HG02852 (cell line): ENCODE measurements at regions not wholly inside any gene's neighbourhood (a gene's known extent, or its start where the extent isn't known, plus 50 kb on each side); places are given as distances from the start of the nearest gene placed in this dataset.
A peak's percentile ranks its signal among the peaks of the same experiment; 100 is the strongest.

Source experiments
- ATAC-seq: cut with Tn5 transposase; IDR thresholded peaks from one replicate; pipeline ENCODE4 v1.9.1; 2021; ENCODE audit warnings: mild to moderate bottlenecking, moderate library complexity; ENCODE audit not compliant: unreplicated experiment

DNA sequence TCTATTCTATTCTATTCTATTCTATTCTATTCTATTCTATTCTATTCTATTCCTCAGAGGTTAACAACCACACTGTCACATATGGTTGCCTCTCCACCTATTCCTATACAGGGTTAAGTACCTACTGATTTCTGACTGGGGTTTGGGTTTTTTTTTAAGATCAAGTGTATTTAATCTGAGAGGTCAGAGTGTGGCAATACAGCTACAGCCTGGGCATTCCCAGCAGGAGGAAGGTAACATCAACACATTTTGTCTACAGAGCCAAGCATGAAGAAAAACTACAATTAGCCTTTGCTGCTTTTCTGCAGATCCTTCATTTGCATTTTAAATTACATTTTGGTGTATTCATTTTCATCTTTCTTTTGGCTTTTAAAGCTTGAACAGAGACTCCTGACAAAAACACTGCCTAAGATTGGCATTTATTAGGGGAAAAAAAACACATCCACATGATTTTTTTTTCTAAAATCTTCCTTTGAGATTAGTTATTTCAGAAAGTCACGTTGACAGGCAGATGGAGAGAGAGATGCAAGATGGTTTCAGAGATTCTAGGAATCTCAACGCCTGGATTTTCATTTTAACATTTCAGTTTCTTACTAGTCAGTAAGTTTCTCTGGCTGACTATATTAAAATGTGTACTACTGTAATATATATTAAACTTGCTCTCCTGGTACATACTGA is 255.9 kb upstream of the TET2 start:
- ATAC-seq = no peak

DNA sequence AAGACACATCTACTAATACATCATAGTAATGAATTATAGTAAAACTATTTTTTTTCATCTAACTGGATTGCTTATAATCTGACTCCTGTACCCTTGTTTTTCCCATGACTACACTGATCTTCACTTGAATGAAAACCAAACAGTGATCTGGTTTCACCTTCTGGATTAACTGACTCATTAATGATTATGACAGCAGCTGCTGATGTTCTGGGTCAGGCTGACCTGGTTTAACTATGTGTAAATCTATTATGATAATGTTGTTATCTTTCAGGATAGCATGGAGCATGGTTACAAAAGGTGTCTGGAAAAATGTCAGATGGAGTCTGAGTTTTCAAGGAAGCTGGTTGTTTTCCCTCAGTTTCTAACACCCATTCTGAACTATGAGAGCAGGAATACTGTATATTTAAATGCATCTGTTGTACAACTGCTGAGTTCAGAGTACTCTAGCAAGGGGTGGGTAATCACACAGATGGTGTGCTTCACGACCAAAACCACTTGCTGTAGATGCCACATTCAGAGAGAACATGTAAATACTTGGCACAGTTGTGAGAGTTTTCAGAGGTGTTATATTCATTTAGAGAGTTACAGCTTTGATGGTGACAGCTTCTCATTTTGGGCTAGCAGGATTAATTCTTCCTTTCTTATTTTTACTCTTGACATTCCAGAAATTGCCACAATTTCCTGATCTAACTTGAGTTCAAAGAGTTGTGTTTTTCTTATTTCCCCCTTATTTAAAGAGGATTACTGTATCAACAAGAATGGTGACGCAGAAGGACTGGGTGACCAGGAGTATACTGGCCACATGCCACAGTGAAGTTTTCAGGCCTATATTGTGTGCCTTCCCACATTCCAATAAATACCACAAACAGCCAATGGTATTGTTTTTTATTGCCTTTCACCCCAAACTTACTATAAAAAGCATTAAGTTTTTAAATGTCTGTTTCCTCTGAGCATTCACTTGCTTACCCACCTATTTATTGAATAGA is 249.7 kb upstream of the TET2 start:
- no peak for ATAC-seq

DNA sequence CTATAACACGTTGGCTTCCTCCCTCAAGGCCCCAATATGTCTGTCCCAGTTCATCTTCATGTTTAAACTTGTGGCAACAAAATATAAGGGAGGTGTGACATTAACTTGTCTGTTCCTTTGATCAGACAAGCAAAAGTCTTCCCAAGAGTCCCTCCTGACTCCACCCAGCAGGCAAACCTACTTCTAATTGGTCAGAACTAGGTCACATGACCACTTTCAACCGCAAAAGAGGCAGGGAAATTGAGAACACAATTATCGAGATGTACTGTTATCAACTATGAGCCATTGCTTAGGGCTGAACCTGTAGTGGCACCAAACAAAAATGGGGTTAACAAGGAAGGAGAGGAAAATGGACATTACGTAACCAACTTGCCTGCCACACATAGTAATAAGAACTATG is 246.8 kb upstream of the TET2 start:
- ATAC-seq = no peak

DNA sequence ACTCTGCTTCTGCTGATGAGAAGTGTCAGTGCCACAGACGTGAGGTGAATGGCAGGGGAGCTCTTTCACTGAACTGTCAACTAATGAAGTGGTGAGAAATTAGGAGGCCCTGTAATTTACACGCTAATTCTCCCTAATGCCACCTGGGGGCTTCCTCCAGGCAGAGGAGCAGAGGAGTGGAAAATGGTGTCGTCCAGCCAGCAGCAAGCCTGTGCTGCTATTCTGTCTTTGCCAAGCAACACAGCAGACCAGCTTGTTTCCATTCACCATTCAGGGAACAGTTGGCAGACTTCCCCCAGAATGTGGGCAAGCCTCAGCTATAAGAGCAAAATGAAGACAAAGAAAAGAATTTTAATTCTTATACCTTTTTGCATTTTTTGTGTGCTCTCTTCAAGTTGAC is 245.2 kb upstream of the TET2 start:
- no peak for ATAC-seq

DNA sequence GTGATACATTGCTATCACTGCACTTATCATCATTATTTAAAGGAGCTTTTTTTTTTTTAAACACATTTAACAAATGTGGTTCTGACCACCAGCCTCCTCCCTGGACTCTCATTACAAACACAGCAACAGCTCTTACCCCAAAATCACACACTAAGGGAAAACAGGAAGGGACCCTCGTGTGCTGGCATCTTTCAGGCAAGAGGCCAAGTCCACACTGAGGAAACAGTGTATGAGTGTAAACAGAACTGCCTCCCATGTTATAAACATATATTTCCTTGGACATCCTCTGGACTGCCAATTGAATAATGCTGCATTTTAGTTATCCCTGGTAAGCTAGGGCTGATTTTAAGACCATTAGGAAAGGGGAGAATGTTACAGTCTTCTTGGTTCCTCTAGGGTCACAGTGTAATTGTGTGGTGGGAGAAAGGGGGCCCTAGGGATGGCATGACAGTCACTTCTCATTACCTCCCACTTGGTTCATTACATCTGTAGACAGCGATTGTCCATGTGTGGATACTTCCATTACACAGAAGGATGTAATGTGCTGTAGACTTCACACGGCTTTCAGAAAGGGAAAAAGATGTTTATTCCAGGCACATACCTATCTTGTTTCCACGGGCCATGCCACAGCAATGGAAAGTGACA is 244.6 kb upstream of the TET2 start:
- no peak for ATAC-seq

DNA sequence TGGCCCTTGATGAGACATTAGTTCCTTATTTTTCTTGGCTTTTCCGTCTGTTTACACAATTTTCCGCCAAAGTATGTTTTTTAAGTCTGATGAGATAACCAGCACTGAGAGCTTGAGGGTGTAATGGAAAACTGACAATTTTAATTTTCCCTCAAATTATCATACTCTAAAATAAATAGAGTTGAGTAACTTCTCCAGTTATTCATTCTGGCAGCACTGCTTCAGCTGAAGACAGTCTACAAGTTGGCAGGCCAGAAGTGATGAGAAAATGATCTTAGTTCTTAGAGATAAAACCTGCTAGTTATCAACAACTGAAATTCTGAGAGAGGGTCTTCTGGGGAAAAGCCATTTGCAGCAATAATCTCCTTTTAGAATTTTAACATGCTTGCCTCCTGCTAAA is 241.6 kb upstream of the TET2 start:
- no peak for ATAC-seq

DNA sequence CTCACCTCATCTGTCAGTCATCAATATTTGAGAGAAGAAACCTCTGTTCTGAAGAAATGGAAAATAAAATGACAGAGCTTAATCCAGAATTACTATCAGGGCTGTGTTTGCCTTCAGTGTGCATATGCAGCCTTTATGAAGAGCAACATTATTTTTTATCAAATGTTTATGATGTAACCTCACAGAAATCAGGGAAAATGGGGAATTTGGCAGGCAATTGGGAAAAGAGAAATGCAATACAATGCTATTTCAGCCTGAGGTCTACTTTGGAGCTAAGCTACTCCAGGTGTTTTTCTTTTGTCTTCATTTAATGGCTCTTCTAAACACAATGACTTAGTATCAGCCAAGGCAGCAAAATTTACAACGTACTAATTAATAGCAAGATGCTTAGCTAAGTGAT is 241.1 kb upstream of the TET2 start:
- no peak for ATAC-seq

DNA sequence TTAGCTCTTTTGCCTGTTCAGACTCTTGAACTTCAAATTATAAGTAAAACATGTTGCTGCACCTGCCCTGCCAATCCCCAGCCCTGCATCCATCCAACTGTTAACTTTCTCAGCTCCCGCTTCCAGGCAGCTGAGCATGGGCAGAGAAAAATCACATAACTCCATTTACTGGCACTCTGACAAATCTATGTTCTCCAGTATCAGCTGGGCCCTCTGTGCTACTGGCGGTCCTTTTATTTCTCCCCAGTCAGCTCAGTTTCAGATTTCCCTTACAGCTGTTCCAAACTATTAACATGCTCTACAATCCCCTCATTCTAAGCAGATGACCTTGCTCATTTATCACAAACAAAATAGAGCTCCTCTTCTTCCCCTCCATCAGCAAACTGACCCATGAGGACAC is 240.4 kb upstream of the TET2 start:
- no peak for ATAC-seq

DNA sequence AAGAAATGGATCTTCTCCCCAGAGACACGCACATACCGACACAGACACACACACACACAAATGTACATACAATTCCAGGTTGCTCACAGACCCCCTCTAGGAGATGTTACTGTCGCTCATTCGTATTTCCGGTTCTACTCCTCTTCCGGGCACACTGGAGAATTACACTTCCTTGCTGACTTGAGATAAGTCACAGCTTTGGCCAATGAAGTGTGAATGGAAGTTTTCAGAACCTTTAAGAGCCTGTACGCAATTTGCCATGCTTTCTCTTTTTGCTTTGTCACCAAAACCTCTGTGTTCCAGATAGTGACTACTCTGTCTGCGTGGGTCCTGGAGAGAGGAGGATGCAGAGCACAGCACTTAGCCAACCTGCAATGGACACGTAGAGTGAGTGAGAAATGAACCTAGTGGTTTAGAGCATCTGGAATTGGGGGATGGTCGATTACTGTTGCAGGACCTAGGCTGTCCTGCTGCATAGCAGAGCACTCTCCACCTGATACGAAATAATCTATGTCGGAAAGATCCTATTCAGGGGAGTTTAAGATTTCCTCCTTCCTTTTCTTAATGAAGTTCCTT is 239.5 kb upstream of the TET2 start:
- no peak for ATAC-seq

DNA sequence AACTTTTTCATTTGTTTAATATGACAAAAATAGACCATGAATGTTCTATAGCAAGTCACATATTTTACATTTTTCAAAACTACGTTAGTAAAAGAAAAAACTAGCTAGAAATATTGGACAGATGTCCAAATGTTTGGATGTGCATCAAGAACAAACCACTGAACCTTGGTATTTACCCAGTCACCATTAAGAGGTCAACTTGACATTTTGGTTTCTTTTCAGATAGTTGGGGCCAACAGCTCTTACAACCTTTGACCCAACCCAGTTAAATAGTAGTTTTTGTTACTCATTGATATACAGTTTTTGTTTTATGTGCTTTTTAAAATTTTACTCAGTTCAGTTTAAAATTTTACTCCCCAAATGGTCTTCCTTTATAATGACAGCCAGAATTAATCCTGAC is 238.7 kb upstream of the TET2 start:
- no peak for ATAC-seq

DNA sequence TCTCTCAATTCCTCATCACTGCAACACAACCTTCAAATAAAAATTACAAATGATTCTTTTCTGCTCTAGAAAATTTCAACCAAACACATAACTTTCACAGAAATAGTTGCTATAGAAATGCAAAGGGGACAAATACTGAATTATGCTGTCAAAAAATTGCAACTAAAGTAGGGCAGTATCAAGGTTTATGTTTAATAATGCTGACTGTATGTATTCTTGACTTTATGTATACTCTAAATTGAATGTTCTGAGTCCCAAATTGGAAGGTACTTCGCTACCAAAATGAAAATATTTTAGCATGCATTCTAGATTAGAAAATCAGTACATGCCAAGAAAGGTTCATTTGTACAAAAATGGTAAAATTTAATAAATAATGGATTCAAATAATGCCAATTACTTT is 237.3 kb upstream of the TET2 start:
- no peak for ATAC-seq

DNA sequence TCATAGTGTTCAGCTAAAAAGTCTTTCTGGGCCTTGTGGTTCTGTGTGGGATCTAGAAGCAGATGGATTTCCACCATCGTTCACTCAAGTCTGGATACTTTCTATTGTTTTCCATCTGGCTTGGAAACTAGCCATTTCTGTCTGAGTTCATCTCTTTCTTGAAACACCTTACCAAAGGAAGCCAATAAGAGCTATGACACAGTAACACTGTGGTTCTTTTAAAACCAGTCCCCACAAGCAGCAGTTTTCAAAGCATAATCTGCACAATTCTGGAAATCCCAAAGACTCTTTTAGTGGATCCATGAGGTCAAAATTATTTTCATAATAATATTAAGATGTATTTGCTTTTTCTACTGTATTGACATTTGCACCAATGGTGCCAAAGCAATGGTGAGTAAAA is 234.2 kb upstream of the TET2 start:
- ATAC-seq = no peak

DNA sequence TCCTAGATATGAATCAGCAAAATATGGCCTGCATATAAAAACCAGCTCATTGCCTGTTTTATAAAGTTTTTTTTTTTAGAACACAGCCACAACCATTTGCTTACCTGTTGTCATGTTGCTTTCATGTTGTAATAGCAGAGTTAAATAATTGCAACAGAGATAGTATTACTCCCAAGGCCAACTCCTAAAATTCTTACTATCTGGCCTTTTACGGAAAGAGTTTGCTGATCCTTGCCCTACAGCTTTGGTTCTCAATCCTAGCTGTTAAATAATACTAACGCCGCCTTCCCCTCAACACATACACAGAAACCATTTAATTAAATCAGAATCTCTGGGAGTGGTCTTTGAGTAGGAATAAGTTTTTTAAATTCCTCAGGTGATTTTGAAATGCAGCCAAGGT is 231.3 kb upstream of the TET2 start:
- ATAC-seq = no peak

DNA sequence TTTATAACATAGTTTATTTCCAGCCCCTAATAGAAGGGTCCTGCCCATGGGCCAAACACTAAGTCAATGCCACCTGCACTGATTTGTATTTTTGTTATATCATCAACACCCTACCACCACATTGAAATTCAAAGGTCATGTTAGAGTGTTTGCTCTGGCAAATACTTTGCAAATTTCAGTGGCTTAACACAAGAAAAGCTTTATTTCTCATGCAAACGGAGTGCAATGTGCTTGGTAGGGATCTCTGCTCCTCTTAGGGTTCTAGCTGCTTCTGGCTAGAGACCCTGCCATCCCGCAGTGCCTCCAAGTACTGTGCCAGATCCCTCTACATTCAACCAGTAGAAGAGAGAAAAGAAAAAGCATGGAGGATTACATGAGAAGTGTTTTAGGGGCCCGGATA is 230.8 kb upstream of the TET2 start:
- ATAC-seq = no peak

DNA sequence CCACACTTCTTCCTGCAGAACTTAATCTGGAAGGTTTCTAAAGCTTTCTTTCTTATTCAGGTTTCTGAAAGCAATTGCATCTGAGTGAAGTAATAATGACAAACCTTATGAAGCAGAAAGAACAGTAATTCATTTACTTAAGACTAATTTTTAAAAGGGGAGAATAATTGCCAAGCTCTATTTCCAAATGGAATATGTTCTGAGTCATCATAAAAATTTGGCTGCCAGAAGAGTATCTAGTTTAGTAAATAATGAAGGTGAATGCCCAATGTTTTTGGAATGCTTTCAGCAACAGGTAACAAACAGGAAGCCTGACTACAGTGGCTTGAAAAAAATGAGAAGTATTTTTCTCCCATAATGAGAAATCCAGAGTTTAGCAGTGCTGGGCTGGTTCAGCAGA is 227.3 kb upstream of the TET2 start:
- no peak for ATAC-seq

DNA sequence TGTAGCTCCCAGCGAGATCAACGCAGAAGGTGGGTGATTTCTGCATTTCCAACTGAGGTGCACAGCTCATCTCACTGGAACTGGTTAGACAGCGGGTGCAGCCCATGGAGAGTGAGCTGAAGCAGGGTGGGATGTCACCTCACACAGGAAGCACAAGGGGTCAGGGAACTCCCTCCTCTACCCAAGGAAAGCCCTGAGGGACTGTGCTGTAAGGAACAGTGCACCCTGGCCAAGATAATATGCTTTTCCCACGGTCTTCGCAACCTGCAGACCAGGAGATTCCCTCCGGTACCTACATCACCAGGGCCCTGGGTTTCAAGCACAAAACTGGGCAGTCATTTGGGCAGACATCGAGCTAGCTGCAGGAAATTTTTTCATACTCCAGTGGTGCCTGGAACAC is 216.4 kb upstream of the TET2 start:
- ATAC-seq = no peak

DNA sequence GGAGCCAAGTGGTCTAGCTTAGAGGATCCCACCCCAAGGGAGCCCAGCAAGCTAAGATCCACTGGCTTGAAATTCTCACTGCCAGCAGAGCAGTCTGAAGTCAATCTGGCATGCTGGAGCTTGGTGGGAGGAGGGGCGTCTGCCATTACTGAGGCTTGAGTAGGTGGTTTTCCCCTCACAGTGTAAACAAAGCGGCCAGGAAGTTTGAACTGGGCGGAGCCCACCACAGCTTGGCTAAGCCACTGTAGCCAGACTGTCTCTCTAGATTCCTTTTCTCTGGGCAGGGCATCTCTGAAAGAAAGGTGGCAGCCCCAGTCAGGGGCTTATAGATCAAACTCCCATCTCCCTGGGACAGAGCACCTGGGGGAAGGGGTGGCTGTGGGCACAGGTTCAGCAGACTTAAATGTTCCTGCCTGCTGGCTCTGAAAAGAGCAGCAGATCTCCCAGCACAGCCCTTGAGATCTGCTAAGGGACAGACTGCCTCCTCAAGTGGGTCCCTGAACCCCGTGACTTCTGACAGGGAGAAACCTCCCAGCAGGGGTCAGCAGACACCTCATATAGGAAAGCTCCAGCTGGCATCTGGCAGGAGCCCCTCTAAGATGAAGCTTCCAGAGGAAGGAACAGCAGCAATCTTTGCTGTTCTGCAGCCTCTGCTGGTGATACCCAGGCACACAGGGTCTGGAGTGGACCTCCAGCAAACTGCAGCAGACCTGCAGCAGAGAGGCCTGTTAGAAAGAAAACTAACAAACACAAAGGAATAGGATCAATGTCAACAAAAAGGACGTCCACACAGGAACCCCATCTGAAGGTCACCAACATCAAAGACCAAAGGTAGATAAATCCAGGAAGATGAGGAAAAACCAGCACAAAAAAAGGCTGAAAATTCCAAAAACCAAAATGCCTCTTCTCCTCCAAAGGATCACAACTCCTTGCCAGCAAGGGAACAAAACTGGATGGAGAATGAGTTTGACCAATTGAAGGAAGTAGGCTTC is 215.6 kb upstream of the TET2 start:
- peak; percentile 79 for ATAC-seq

DNA sequence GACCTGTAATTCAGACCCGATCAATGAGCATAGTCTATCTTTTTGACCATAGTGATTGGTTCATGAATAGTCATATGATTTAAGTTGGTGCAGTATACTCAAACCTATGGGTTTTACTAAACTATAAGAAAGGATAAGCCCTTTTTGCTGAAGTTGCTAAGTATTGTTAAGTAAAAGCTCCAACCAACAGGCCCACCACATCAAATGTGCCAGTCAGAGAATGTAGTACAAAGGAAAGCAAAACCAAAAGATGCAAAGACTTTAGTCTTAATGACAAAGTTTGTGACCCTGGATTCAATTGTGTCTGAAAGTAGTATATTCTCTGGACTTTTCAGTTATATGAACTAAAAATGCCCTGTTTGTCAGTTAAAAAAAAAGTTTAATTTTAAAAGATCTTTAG is 208.1 kb upstream of the TET2 start:
- no peak for ATAC-seq

DNA sequence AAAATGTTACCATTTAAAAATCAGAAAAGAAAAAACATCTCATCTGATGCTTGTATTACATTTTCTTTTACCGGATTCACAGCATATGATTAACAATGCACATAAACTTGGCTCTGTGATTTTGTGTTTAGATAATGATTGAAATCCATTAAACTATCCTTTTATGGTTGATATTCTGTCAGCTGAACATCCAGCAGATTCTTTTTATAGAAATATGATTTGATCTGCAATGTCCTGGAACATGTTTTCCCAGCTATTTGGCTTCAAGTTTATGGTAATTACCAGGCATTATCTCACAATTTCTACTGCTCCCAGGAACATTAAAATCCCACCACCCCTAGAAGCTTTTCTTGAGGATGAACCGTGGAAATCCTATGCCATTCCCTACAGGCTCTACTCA is 205.7 kb upstream of the TET2 start:
- no peak for ATAC-seq

DNA sequence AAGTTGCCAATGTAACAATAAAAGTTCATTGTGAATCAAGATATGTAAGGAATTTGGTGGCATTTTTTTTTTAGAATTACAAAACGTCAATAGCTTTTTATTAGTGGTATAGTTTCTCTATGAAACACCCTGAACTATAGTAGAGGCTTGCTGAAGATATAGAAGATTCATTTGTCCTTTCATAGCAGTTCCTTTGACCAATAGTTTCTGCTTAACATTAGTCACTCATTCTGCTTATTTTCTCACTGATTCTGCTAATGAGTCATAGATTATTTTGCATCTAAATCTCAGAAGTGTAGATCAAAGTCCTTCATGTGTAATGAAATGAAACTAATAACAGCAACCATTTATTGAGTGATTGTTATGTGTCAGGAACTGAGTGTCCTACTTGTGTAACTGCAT is 205.0 kb upstream of the TET2 start:
- ATAC-seq = peak; percentile 54
